ENCODE measurements at regions not wholly inside any gene's neighbourhood (a gene's known extent, or its start where the extent isn't known, plus 50 kb on each side); places are given as distances from the start of the nearest gene placed in this dataset.
"Not testable (repeated sequence)": the region's sequence is repeated elsewhere in the genome, so short reads cannot be mapped to it uniquely, and the experiment has no call there.

DNA sequence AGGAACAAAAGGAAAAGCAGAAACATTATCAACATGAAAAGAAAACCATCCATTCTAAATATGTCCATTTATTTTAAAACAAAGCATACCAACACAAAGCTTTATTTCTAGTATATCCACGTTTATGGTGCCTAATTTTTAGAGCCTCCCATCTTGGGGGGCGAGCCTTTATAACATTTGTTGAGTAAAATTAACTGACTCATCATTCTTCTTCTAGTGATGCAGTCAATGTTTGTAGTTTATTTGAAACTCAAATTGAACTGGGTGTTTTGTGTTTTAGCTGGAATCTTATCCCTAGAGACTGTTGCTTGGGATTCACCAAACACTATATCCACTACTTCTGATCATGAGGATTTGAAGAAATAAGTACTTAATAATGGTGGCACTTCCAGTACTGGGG lies 366.4 kb upstream of the NPVF start:
- DNase-seq (ENCODE audit: low spot score), result no peak

DNA sequence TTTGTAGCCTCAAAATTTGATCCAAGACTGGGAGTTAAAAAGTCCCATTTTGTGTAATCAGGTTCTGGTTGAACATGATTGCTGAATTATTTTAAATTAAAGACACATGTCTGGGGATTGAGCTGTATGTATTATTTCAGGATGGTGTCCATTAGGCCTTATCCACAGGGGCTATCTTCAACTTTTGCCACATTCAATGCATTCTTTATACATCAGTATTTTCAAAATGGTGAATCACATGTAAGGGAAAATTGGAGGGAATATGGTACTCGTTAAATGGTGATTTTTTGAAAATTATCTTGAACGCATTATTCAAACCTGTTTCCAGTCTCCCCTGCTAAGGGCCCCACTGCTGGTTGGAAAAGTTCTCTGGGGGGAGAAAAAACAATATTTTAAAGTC lies 367.7 kb upstream of the NPVF start:
- no peak for DNase-seq (ENCODE audit: low spot score)

DNA sequence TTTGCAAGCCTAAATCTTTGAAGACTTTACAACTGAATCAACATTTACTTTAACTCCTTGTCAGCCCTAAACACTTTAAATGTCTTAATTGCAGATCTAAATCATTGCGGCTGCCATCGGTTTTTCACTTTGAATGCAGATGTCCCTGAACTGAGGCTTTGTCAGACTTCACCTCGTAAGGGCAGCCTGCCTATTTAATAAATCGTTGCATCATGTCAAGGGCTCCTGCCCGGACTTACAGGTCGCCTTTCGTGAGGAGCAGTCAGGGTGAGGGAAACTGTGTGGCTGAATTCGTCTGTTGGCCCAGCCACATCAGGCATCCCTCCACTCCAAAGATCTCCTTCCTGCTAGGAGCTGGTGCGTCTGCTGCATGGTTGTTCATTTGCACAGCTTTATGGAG lies 368.2 kb upstream of the NPVF start:
- DNase-seq (ENCODE audit: low spot score), result no peak

DNA sequence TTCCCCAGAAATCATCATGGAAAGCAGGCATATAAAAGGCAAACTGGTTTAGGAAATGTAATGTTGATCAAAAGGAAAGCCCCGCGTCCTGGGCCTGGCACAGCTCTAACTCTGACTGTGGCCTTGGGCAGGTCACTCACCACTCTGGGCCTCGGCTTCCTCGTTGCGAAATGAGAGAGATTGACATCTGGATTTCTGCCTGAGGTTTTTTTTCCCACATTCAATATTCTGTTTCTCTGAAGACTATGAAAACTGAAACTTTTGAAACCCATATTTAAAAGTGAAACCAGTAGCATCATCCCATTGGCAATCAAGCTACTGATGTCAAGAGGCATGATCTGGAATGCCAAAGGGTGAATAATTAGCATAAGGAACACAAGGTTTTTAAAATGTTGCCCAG lies 369.7 kb upstream of the NPVF start:
- no peak for DNase-seq (ENCODE audit: low spot score)

DNA sequence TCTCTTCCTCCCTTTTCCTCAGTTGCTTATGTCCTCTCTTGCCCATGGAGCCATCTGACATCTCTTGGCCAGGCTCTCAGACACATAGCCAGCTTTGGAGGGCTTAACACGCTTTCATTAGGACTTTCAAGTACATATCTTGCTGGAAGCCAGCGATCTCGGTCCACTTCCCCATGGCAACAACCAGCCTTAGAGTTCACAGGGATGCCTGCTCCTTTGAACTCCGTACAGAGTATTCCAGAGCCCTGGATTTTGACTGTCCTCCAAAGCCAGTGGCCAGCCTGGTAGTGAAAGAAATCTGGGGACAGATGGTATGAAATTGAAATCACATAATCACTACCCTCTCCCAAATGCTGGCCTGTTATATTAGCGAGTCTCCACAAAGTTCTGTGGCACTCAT lies 370.5 kb upstream of the NPVF start:
- no peak for DNase-seq (ENCODE audit: low spot score)

DNA sequence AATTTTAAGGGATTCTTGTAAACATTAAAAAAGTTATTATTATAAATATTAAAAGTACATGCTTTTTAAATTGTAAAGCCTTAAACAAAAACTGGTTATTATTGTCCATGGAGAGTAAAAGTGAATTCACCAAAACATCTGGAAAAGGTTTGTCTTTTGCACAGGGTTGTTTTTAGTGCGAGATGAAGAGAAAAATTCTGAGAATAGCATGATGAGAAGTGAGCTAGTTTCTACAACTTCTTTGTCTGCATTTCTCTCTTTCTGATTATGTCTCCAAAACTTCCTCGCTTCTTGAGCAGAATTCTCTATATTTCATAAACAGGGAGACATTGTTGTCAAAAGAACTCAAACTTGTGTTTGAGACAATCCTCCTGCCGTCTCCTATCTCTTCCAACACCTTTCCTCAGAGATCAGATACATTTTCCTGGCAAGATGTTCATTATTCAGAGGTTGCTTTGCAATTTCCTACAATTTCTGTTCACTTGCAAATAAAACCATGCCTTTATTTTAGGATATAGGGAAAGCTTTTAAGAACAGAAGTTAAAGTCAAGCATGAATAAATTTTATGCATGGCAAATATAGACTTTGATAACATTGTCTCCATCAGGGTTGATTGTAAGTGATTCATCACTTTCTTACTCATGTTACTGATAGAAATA lies 372.1 kb upstream of the NPVF start:
- DNase-seq (ENCODE audit: low spot score), result no peak

DNA sequence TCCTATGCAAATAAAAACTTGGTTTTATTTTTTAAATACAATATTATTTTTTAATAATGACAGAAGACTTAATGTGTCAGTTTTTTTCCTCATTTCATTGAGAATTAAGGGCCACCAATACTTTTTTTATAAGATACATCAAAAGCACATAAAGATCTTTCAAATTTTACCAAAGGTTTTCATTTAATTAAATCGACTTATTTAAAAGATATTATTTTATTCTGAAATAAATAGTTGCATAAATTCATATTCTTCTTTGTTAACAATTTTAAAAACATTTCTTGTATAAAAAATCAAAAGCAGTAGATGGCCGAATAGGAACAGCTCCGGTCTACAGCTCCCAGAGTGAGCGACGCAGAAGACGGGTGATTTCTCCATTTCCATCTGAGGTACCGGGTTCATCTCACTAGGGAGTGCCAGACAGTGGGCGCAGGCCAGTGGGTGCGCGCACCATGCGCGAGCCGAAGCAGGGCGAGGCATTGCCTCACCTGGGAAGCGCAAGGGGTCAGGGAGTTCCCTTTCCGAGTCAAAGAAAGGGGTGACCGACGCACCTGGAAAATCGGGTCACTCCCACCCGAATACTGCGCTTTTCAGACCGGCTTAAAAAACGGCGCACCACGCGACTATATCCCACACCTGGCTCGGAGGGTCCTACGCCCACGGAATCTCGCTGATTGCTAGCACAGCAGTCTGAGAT lies 374.6 kb upstream of the NPVF start:
- not testable (repeated sequence) for DNase-seq (ENCODE audit: low spot score)

DNA sequence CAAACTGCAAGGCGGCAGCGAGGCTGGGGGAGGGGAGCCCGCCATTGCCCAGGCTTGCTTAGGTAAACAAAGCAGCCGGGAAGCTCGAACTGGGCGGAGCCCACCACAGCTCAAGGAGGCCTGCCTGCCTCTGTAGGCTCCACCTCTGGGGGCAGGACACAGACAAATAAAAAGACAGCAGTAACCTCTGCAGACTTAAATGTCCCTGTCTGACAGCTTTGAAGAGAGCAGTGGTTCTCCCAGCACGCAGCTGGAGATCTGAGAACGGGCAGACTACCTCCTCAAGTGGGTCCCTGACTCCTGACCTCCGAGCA lies 375.1 kb upstream of the NPVF start:
- DNase-seq (ENCODE audit: low spot score), result not testable (repeated sequence)

DNA sequence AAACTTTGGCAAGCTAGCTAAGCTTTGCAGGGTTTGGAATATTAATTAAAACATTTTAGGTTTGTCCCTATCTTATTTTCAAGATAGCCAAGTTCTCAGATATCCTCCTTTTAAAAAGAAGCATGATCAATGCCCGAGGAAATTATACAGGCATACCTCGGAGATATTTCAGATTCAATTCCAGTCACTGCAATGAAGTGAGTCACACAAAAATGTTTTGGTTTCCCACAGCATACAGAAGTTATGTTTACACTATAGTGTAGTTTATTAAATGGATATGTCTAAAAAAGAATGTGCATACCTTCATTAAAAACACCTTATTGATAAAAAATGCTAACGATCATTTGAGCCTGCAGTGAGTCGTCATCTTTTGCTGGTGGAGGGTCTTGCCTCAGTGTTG lies 382.9 kb upstream of the NPVF start:
- DNase-seq (ENCODE audit: low spot score), result no peak

DNA sequence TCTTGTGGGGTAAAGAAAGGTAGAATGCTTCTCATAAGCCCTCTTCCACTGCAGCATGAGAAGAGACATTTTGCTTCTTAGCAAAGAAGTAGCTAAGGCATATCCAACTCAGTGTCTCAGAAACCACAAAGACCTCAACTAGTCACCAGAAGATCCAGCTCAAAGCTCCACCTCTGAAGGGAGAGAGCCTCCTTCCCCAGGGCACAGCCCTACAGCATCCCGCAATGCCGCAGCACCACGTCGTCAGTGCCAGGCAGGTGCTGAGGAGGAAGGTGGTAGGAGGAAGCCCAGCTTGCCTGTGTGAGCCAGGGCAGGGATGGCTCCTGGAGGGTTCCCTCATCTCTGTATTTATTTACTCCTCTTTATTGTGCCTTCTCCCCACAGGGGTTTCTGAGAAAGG lies 385.6 kb upstream of the NPVF start:
- DNase-seq (ENCODE audit: low spot score), result no peak

DNA sequence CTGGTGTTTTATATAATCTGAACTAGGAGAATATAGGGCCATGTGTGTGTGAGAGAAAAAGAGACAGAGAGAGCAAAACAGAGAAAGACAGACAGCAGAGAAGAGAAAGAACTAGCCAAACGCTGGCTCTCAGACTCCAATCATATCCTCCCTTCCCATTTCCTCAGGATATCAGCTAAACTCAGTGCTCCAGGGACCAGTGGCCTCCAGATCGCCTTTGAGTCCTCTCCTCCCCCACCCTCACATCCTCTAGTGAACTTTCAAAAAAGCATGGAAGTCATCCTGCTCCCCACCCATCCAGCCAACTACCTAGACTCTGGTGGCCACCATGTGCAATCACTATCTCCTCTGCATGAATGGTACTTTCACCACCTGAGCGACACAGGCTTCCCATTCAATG lies 386.1 kb upstream of the NPVF start:
- no peak for DNase-seq (ENCODE audit: low spot score)

DNA sequence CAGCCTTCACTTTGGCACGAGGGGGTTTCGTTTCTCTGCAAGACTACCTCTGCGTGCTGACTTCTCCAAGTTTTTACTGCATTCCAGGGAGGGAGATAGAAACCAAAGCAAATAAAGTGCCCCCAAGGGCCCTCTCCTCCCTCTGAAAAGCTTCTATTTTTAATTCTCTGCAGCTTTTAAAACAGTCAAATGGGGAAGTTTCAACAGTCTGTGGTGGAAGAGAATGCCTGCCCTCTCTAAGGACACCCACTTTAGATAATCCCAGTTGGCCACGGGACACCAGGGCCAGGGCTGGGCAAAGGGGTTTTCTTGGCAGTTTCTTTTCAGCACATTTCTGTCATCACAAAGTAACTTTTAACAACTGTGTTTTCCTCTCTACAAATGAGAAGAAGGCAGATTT lies 386.7 kb upstream of the NPVF start:
- no peak for DNase-seq (ENCODE audit: low spot score)

DNA sequence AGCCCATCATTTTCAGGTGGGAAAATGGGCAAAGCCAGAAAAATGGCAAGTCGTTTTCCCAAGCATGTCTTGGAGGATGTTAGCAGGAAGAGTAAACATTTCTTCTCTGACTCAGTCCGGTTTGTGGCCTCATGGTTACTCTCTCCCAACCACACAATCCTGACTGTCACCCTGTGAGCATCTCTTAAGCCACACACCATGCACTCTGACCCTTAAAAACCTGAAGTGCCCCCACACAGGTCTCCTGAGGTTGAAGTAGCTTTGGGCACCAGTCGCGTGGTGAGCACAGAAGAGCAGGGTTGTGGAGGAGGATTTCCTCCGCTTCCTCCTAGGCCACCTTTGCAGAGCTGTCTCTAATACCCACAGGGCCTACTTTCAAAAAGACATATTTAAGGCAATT lies 387.3 kb upstream of the NPVF start:
- peak; percentile 40 for DNase-seq (ENCODE audit: low spot score)

DNA sequence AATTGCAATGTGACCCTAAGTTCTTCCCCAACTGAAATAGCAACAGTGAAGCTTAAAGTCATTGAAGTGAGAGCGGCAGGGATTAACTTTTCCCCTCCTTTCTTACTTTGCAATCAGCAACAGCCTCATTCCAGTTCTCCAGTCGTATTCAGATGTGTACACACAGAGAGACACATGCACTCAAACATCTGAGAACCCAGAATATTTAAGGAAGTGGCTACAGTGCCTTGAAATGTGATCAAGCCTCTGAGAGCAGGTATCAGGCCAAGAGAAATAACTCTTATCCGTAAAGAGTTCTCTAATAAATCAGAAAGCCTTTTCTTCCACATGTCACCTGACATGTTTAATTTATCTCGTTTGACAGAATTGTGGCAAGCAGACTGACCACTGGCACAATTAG lies 388.9 kb upstream of the NPVF start:
- DNase-seq (ENCODE audit: low spot score), result no peak

DNA sequence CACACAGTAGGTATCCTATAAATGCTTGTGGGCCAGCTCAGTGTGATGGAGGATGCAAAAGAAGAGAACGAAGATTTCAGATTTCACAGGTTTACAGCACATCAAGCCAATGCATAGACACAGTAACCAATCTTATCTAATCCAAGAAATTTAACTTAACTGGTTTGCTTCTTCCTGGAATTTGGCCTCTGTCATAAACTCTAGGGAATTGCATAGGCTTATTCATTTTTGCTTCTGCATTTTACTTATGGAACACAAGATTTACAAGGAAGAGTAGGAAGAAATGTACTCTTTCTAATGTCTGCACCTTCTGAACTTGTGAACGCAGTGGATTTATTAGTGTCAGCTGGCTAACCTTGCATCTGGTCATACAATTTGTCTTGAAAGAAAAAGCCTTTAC lies 389.4 kb upstream of the NPVF start:
- no peak for DNase-seq (ENCODE audit: low spot score)

DNA sequence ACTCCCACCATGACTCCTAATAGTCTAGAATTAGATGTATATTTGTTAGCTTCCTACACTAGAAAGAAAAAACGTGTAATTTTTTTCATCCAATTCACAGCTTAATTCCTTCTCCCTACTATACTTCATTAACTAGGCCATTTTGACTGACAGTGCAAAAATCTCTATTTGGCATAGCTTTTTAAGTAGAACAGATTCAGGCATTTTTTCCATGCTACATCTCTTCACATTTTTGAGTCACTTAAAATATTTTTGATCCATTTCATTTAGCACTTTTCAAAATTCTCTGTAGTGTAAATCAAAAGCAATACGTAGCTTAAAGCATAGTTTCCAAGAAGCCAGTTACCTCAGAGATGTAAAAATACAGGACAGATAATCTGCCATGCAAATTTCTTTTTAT lies 391.1 kb upstream of the NPVF start:
- DNase-seq (ENCODE audit: low spot score), result no peak

DNA sequence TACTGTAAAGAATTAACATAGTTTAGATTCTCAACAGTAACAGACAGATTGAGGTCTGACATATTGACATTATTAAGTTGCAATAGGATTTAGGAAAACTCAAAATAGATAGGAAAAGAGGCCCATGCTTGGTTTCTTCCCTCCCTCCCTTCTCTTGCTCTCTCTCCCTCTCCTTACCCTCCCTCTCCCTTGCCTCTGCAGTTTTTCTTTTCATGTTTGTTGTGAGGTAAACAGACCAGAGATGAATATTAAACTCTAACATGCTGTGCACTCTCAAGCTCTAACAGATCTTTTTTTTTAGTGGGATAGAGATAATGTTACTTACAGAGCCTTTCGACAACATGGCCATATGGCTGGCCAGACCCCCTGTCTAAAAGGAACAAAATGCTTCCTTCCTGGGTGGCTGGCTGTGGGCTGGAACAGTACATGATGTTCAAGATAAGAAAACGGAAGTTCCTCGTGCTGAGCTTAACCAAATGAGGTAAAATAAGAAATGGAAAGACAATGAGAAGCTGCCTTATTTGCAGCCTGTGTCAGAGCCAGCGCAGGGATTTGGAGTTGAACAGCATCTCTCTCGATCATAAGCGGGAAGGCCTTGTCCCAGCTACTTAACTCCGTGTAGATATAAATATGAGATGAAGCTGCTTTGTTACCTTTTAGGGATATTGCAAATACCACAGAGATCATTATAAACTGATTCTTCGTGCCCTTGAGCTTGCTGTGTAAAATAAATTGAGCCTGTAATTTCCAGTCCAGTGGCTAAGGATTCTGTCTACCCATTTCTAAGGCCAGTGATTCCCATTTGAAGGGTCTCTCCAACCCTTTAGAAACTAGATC lies 391.9 kb upstream of the NPVF start:
- no peak for DNase-seq (ENCODE audit: low spot score)

DNA sequence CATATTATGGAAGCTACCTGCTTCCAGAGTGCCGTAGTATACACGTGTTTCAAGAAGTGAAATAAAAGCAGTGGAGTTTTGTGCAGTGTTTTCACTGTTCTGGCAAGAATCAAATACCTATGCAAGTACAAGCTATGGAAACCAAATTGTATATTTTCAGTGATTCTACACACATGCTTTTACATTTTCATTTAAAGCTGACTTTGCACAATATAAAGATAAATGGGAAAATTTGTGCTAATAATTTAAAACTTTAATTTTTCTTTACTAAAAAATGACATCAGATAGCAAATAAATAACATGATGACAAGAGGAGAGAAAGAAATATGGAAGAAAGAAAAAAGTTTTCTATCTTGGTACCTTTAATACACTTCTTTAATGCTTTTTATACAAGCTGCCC lies 393.7 kb upstream of the NPVF start:
- DNase-seq (ENCODE audit: low spot score), result no peak

DNA sequence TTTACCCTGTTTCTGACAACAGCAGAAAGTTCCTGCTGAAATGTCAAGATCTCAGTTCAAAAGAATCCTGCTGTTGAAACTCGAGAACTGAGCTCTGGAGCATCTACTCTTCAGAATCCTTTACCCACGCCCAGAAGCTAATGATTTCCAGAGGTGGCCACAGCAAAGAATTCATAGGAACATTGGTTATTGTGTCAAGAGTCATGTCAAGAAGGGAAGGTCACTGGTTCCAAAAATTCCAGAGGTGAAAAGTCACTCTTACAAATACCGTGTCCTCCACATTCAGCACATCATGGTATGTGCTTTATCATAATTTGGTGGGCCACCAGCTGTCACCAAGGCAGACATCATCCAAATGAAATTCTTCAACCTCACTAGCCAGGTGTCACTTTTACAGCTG lies 394.4 kb upstream of the NPVF start:
- no peak for DNase-seq (ENCODE audit: low spot score)

DNA sequence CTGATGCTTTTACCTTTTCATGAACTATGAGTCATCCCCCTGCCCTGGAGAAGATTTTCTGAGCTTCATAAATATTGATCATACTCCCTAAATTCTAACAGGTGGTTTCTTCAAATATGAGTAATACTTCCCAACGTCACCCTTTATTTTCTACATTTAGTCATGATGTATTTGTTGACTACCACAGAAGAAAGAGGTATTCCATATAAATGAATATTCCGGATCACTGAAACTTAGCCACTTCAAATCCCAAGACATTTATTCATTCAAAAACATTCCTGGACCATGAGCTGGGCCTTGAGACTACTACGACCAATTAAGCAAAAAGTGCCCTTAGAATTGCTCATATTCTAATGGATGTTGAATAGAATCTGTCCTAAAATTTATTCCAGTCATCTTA lies 395.8 kb upstream of the NPVF start:
- no peak for DNase-seq (ENCODE audit: low spot score)

DNA sequence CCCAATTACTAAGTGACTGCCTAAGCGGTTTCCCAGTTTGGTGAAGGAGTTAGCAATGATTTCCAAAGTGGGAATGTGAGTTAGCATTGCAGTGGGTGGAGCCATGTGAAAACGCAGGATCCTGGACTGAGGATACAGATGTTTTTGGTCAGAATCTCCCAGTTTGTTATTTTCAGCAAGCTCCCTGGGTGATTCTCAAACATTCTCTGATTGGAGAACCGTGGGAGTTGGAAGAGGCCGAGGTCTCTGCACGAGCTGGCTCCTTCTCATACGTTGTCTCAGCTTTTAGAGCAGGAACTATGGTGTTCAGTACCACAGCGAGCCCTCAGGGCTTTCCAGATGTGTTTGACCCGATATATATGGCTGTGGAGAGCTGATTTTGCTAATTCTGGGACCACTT lies 396.5 kb upstream of the NPVF start:
- DNase-seq (ENCODE audit: low spot score), result no peak

DNA sequence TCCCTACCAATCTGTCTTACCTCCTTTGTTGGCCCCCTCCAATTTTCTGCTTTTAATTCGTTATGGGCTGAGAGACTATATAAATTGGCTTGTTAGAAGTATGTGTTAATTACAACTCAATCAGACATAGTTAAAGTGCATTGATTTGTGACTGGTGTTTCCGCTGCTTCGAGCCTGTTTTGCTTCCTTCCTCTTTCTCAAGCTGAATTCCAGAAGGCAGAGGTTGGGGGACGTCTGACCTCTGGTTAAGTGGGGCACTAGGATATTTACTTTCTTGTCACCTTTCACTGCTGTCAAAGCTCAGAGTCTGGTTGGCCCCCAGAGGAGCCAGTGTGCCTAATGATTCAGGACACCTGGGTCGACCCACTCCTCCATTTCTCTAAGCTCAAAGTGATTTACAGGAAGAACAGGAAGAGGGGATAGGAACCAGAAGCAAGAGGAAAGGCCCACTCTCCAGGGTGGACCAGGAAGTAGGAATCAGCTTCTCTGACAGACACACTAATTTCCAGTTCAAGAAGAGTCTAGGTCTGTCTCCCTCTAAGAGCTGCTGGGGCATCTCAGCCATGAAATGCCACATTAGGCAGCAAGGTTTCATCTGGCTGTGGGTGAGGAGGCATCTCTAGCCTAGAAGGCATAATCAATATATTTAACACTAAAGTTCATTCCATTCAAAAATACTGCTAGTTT lies 397.2 kb upstream of the NPVF start:
- DNase-seq (ENCODE audit: low spot score), result no peak
